ENCODE measurements at regions not wholly inside any gene's neighbourhood (a gene's known extent, or its start where the extent isn't known, plus 50 kb on each side); places are given as distances from the start of the nearest gene placed in this dataset.

- Histone ChIP-seq H3K4me3 (no peak overlapping the region), H3K27me3 (no peaks in the 10 kb centered on the region), H3K27ac (no peak overlapping the region), H3K9me3 (replicated peaks in 1 of 3) (no peaks in the 10 kb centered on the region), H3K4me1 (replicated peaks in 1 of 2) (no peaks in the 10 kb centered on the region), H3K36me3 (replicated peaks in 1 of 2) (no peaks in the 10 kb centered on the region)
- TF ChIP-seq POLR2A (IDR thresholded peaks at IDR 0.05) (no peak), CTCF (IDR thresholded peaks at IDR 0.05) (no peak)
- no peak for DNase-seq
- intact Hi-C loops (cut with DNase I), result no loop called here
- WGBS, 4 donors, result 75 to 84% (median 77%) methylated on average over 5 of the region's 5 CpGs
Observed at GRCh38 chr13:106324444-106324843, 211.0 kb downstream of the EFNB2 start.

- no peaks in the 10 kb centered on the region for H3K27me3 ChIP-seq
- H3K4me1 ChIP-seq (replicated peaks in 1 of 2), result no peaks in the 10 kb centered on the region
- H3K36me3 ChIP-seq (replicated peaks in 1 of 2), result no peaks in the 10 kb centered on the region
- H3K9me3 ChIP-seq (replicated peaks in 1 of 3), result no peaks in the 10 kb centered on the region
- intact Hi-C loops (cut with DNase I), result no loop called here
- no peak overlapping the region for H3K27ac ChIP-seq
- no peak for DNase-seq
- no peak overlapping the region for H3K4me3 ChIP-seq
- no peak for TF ChIP-seq CTCF (IDR thresholded peaks at IDR 0.05)
Observed at GRCh38 chr13:106322628-106323027, 212.8 kb downstream of the EFNB2 start.

- no peaks in the 10 kb centered on the region for H3K27me3 ChIP-seq
- no peaks in the 10 kb centered on the region for H3K9me3 ChIP-seq (replicated peaks in 1 of 3)
- no peaks in the 10 kb centered on the region for H3K4me1 ChIP-seq (replicated peaks in 1 of 2)
- no peak overlapping the region for H3K4me3 ChIP-seq
- TF ChIP-seq POLR2A (IDR thresholded peaks at IDR 0.05) (no peak), CTCF (IDR thresholded peaks at IDR 0.05) (no peak)
- no peaks in the 10 kb centered on the region for H3K36me3 ChIP-seq (replicated peaks in 1 of 2)
- intact Hi-C loops (cut with DNase I), result no loop called here
- no peak overlapping the region for H3K27ac ChIP-seq
- DNase-seq, result no peak
- 30 to 50% (median 35%) methylated on average over 4 of the region's 4 CpGs for whole genome bisulfite sequencing, 4 donors
Observed at GRCh38 chr13:106318941-106319411, 216.5 kb downstream of the EFNB2 start.

GRCh38 chr13:106314417-106314816 is 221.0 kb downstream of the EFNB2 start:
- H3K27ac ChIP-seq, result no peak overlapping the region
- intact Hi-C loops (cut with DNase I), result no loop called here

More at GRCh38 chr13:106314417-106314816, 221.0 kb downstream of the EFNB2 start:
- DNase-seq, result no peak
- 74 to 91% (median 82%) methylated on average over 5 of the region's 5 CpGs for WGBS, 4 donors
- Histone ChIP-seq H3K4me3 (no peak overlapping the region), H3K4me1 (replicated peaks in 1 of 2) (no peaks in the 10 kb centered on the region), H3K9me3 (replicated peaks in 1 of 3) (no peaks in the 10 kb centered on the region), H3K36me3 (replicated peaks in 1 of 2) (no peaks in the 10 kb centered on the region), H3K27me3 (no peaks in the 10 kb centered on the region)
- no peak for TF ChIP-seq CTCF (IDR thresholded peaks at IDR 0.05)
- TF ChIP-seq POLR2A (IDR thresholded peaks at IDR 0.05), result no peak
